ENCODE measurements at regions not wholly inside any gene's neighbourhood (a gene's known extent, or its start where the extent isn't known, plus 50 kb on each side); places are given as distances from the start of the nearest gene placed in this dataset.

GRCh38 chr15:38079236-38079635 lies 144.8 kb downstream of the TMCO5A start:
- H3K36me3 Mint-ChIP-seq = no peaks in the 10 kb centered on the region
- H3K4me3 Mint-ChIP-seq = no peak overlapping the region
- H3K4me1 Mint-ChIP-seq = no peaks in the 10 kb centered on the region
- no peaks in the 10 kb centered on the region for H3K9me3 Mint-ChIP-seq
- H3K27ac Mint-ChIP-seq = no peak overlapping the region
- peaks cover 18% of the 10 kb centered on the region for H3K27me3 Mint-ChIP-seq

- no peak overlapping the region for H3K27ac Mint-ChIP-seq
- peaks cover 11% of the 10 kb centered on the region for H3K27me3 Mint-ChIP-seq
- H3K4me1 Mint-ChIP-seq = no peaks in the 10 kb centered on the region
- no peaks in the 10 kb centered on the region for H3K36me3 Mint-ChIP-seq
- H3K9me3 Mint-ChIP-seq = no peaks in the 10 kb centered on the region
- H3K4me3 Mint-ChIP-seq = no peak overlapping the region
These were observed 146.3 kb downstream of the TMCO5A start for GRCh38 chr15:38080651-38081275.

GRCh38 chr15:38084289-38084688 lies 149.8 kb downstream of the TMCO5A start:
- no peaks in the 10 kb centered on the region for H3K4me1 Mint-ChIP-seq
- H3K4me3 Mint-ChIP-seq = no peak overlapping the region
- H3K27me3 Mint-ChIP-seq = peaks cover 21% of the 10 kb centered on the region
- no peaks in the 10 kb centered on the region for H3K36me3 Mint-ChIP-seq
- no peaks in the 10 kb centered on the region for H3K9me3 Mint-ChIP-seq
- H3K27ac Mint-ChIP-seq = no peak overlapping the region

GRCh38 chr15:38085114-38085513 lies 150.7 kb downstream of the TMCO5A start:
- no peak overlapping the region for H3K4me3 Mint-ChIP-seq
- no peaks in the 10 kb centered on the region for H3K4me1 Mint-ChIP-seq
- H3K36me3 Mint-ChIP-seq = no peaks in the 10 kb centered on the region
- H3K27me3 Mint-ChIP-seq = peaks cover 19% of the 10 kb centered on the region
- H3K27ac Mint-ChIP-seq = no peak overlapping the region
- no peaks in the 10 kb centered on the region for H3K9me3 Mint-ChIP-seq

GRCh38 chr15:38085931-38086568 lies 151.6 kb downstream of the TMCO5A start:
- Mint-ChIP-seq H3K9me3 (no peaks in the 10 kb centered on the region), H3K4me3 (no peak overlapping the region), H3K36me3 (no peaks in the 10 kb centered on the region), H3K27me3 (peaks cover 19% of the 10 kb centered on the region), H3K4me1 (no peaks in the 10 kb centered on the region), H3K27ac (no peak overlapping the region)

GRCh38 chr15:38086611-38087010 lies 152.2 kb downstream of the TMCO5A start:
- H3K4me1 Mint-ChIP-seq = no peaks in the 10 kb centered on the region
- no peak overlapping the region for H3K4me3 Mint-ChIP-seq
- no peak overlapping the region for H3K27ac Mint-ChIP-seq
- no peaks in the 10 kb centered on the region for H3K9me3 Mint-ChIP-seq
- peaks cover 19% of the 10 kb centered on the region for H3K27me3 Mint-ChIP-seq
- no peaks in the 10 kb centered on the region for H3K36me3 Mint-ChIP-seq

- Mint-ChIP-seq H3K4me3 (no peak overlapping the region), H3K9me3 (no peaks in the 10 kb centered on the region), H3K27me3 (peaks cover 17% of the 10 kb centered on the region), H3K36me3 (no peaks in the 10 kb centered on the region), H3K4me1 (no peaks in the 10 kb centered on the region), H3K27ac (no peak overlapping the region)
These were observed 154.5 kb downstream of the TMCO5A start for GRCh38 chr15:38088971-38089370.

- Mint-ChIP-seq H3K4me1 (no peaks in the 10 kb centered on the region), H3K27ac (no peak overlapping the region), H3K36me3 (no peaks in the 10 kb centered on the region), H3K9me3 (no peaks in the 10 kb centered on the region), H3K4me3 (no peak overlapping the region), H3K27me3 (peaks cover 15% of the 10 kb centered on the region)
These were observed 155.8 kb downstream of the TMCO5A start for GRCh38 chr15:38090223-38090622.

GRCh38 chr15:38090678-38091077 lies 156.2 kb downstream of the TMCO5A start:
- Mint-ChIP-seq H3K27me3 (peaks cover 16% of the 10 kb centered on the region), H3K27ac (no peak overlapping the region), H3K4me3 (no peak overlapping the region)

GRCh38 chr15:38091078-38091645 lies 156.7 kb downstream of the TMCO5A start:
- peaks cover 5% of the 10 kb centered on the region for H3K9me3 Mint-ChIP-seq
- no peaks in the 10 kb centered on the region for H3K4me1 Mint-ChIP-seq
- H3K4me3 Mint-ChIP-seq = no peak overlapping the region
- H3K27me3 Mint-ChIP-seq = peaks cover 13% of the 10 kb centered on the region
- H3K36me3 Mint-ChIP-seq = no peaks in the 10 kb centered on the region
- no peak overlapping the region for H3K27ac Mint-ChIP-seq

More at GRCh38 chr15:38090678-38091077, 156.2 kb downstream of the TMCO5A start:
- Mint-ChIP-seq H3K36me3 (no peaks in the 10 kb centered on the region), H3K9me3 (peaks cover 2% of the 10 kb centered on the region), H3K4me1 (no peaks in the 10 kb centered on the region)

GRCh38 chr15:38093931-38094330 lies 158.7 kb upstream of the SPRED1 start:
- Mint-ChIP-seq H3K4me3 (no peak overlapping the region), H3K9me3 (peaks cover 17% of the 10 kb centered on the region), H3K36me3 (no peaks in the 10 kb centered on the region), H3K27me3 (peaks cover 4% of the 10 kb centered on the region), H3K27ac (no peak overlapping the region), H3K4me1 (no peaks in the 10 kb centered on the region)

GRCh38 chr15:38102972-38103371 lies 149.7 kb upstream of the SPRED1 start:
- H3K4me1 Mint-ChIP-seq = no peaks in the 10 kb centered on the region
- H3K9me3 Mint-ChIP-seq = no peaks in the 10 kb centered on the region
- peaks cover 4% of the 10 kb centered on the region for H3K27me3 Mint-ChIP-seq
- no peak overlapping the region for H3K27ac Mint-ChIP-seq
- no peaks in the 10 kb centered on the region for H3K36me3 Mint-ChIP-seq
- no peak overlapping the region for H3K4me3 Mint-ChIP-seq

- H3K4me3 Mint-ChIP-seq = no peak overlapping the region
These were observed 149.1 kb upstream of the SPRED1 start for GRCh38 chr15:38103564-38103963.

GRCh38 chr15:38111070-38111469 lies 141.6 kb upstream of the SPRED1 start:
- no peaks in the 10 kb centered on the region for H3K4me1 Mint-ChIP-seq
- H3K36me3 Mint-ChIP-seq = no peaks in the 10 kb centered on the region
- H3K27me3 Mint-ChIP-seq = peaks cover 2% of the 10 kb centered on the region
- H3K4me3 Mint-ChIP-seq = no peak overlapping the region
- no peaks in the 10 kb centered on the region for H3K9me3 Mint-ChIP-seq
- no peak overlapping the region for H3K27ac Mint-ChIP-seq

More at GRCh38 chr15:38103564-38103963, 149.1 kb upstream of the SPRED1 start:
- H3K4me1 Mint-ChIP-seq = no peaks in the 10 kb centered on the region
- H3K36me3 Mint-ChIP-seq = no peaks in the 10 kb centered on the region
- H3K9me3 Mint-ChIP-seq = no peaks in the 10 kb centered on the region
- no peak overlapping the region for H3K27ac Mint-ChIP-seq
- peaks cover 4% of the 10 kb centered on the region for H3K27me3 Mint-ChIP-seq

GRCh38 chr15:38112406-38112805 lies 140.2 kb upstream of the SPRED1 start:
- H3K4me1 Mint-ChIP-seq = no peaks in the 10 kb centered on the region
- H3K9me3 Mint-ChIP-seq = no peaks in the 10 kb centered on the region
- H3K27me3 Mint-ChIP-seq = peaks cover 2% of the 10 kb centered on the region
- no peak overlapping the region for H3K27ac Mint-ChIP-seq
- no peaks in the 10 kb centered on the region for H3K36me3 Mint-ChIP-seq
- no peak overlapping the region for H3K4me3 Mint-ChIP-seq

GRCh38 chr15:38115121-38115520 lies 137.5 kb upstream of the SPRED1 start:
- H3K4me1 Mint-ChIP-seq = no peaks in the 10 kb centered on the region
- no peaks in the 10 kb centered on the region for H3K27me3 Mint-ChIP-seq
- no peaks in the 10 kb centered on the region for H3K36me3 Mint-ChIP-seq
- no peak overlapping the region for H3K4me3 Mint-ChIP-seq
- H3K9me3 Mint-ChIP-seq = no peaks in the 10 kb centered on the region
- no peak overlapping the region for H3K27ac Mint-ChIP-seq
